ENCODE measurements at regions not wholly inside any gene's neighbourhood (a gene's known extent, or its start where the extent isn't known, plus 50 kb on each side); places are given as distances from the start of the nearest gene placed in this dataset.

DNA sequence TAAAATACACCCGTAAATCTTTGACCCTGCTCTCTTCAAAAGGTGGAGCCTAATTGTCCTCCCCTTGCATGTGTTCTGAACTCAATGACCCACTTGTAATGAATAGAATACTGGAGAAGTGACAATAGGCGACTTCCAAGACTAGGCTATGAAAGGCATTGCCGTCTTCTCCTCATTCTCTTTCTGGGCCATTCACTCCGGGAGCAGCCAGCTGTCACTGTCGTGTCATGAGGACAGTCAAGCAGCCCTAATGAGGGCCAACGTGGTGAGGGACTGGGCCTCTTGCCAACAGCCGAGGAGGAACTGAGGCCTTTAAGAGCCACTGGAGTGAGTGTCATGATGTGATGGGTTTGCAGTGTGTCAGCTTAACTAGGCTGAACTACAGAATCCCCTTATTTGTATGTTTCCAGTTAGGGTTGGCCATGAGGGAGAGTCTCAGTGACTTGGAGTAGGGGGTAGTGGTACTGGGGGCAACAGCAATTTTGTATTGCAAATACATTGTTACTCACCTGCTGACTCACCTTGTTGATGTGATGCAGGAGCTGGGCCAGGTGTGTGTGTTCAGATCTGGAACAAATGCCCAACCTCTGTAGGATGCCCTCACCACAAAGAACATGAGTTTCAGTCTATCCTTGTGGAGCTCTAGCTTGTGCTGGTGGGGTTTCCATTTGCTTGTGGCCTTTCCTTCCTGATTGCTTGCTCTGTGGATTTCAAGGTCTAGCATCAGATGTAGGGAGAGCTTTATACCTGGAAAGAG is 188.5 kb upstream of the PROK2 start:
- TF ChIP-seq TAF1 (IDR thresholded peaks at IDR 0.05; ENCODE audit: borderline replicate concordance, low read depth, low read length) (no peak), POLR2AphosphoS5 (IDR thresholded peaks at IDR 0.05; ENCODE audit: low read depth, low read length) (no peak)
